ENCODE measurements at regions not wholly inside any gene's neighbourhood (a gene's known extent, or its start where the extent isn't known, plus 50 kb on each side); places are given as distances from the start of the nearest gene placed in this dataset.

- H3K4me3 Mint-ChIP-seq, result no peak overlapping the region
- no peaks in the 10 kb centered on the region for H3K4me1 Mint-ChIP-seq
- no peak for DNase-seq (ENCODE audit: low spot score in 2 of 2)
- no peaks in the 10 kb centered on the region for H3K36me3 Mint-ChIP-seq
- H3K9me3 Mint-ChIP-seq, result peaks cover 6% of the 10 kb centered on the region
- ATAC-seq, result no peak
- no peak overlapping the region for H3K27ac Mint-ChIP-seq
These were observed 190.9 kb upstream of the PITRM1 start for GRCh38 chr10:3363311-3364045.

GRCh38 chr10:3362394-3362793, 189.8 kb upstream of the PITRM1 start:
- Mint-ChIP-seq H3K36me3 (no peaks in the 10 kb centered on the region), H3K4me1 (no peaks in the 10 kb centered on the region), H3K9me3 (peaks cover 6% of the 10 kb centered on the region), H3K27ac (peak overlapping the region; percentile 40), H3K4me3 (no peak overlapping the region)
- ATAC-seq (peak; percentile 89), DNase-seq (ENCODE audit: low spot score in 2 of 2) (no peak)

- H3K4me1 Mint-ChIP-seq, result no peaks in the 10 kb centered on the region
- H3K9me3 Mint-ChIP-seq, result peaks cover 6% of the 10 kb centered on the region
- ATAC-seq, result no peak
These were observed 189.1 kb upstream of the PITRM1 start for GRCh38 chr10:3361640-3362039.

GRCh38 chr10:3357737-3358136, 185.2 kb upstream of the PITRM1 start:
- Mint-ChIP-seq H3K36me3 (no peaks in the 10 kb centered on the region), H3K4me3 (no peak overlapping the region), H3K4me1 (no peaks in the 10 kb centered on the region), H3K27ac (no peak overlapping the region), H3K9me3 (peaks cover 6% of the 10 kb centered on the region)
- ATAC-seq (no peak), DNase-seq (ENCODE audit: low spot score in 2 of 2) (no peak)

More at GRCh38 chr10:3361640-3362039, 189.1 kb upstream of the PITRM1 start:
- no peak for DNase-seq (ENCODE audit: low spot score in 2 of 2)
- Mint-ChIP-seq H3K27ac (no peak overlapping the region), H3K4me3 (no peak overlapping the region), H3K36me3 (no peaks in the 10 kb centered on the region)

- Mint-ChIP-seq H3K4me1 (peaks cover 6% of the 10 kb centered on the region), H3K4me3 (no peak overlapping the region), H3K9me3 (no peaks in the 10 kb centered on the region), H3K36me3 (no peaks in the 10 kb centered on the region), H3K27ac (no peak overlapping the region)
- no peak for DNase-seq (ENCODE audit: low spot score in 2 of 2)
- ATAC-seq, result no peak
These were observed 183.0 kb upstream of the PITRM1 start for GRCh38 chr10:3355536-3355935.

- Mint-ChIP-seq H3K36me3 (no peaks in the 10 kb centered on the region), H3K4me3 (no peak overlapping the region), H3K4me1 (peaks cover 6% of the 10 kb centered on the region), H3K27ac (no peak overlapping the region), H3K9me3 (no peaks in the 10 kb centered on the region)
- DNase-seq (ENCODE audit: low spot score in 2 of 2) (no peak), ATAC-seq (no peak)
These were observed 181.8 kb upstream of the PITRM1 start for GRCh38 chr10:3354174-3354900.

GRCh38 chr10:3353235-3353634, 180.7 kb upstream of the PITRM1 start:
- H3K9me3 Mint-ChIP-seq, result no peaks in the 10 kb centered on the region
- DNase-seq (ENCODE audit: low spot score in 2 of 2), result no peak
- H3K36me3 Mint-ChIP-seq, result no peaks in the 10 kb centered on the region
- no peak for ATAC-seq
- no peak overlapping the region for H3K4me3 Mint-ChIP-seq
- peaks cover 6% of the 10 kb centered on the region for H3K4me1 Mint-ChIP-seq
- no peak overlapping the region for H3K27ac Mint-ChIP-seq

- peaks cover 6% of the 10 kb centered on the region for H3K4me1 Mint-ChIP-seq
These were observed 178.2 kb upstream of the PITRM1 start for GRCh38 chr10:3350617-3351258.

GRCh38 chr10:3350205-3350604, 177.6 kb upstream of the PITRM1 start:
- H3K27ac Mint-ChIP-seq, result no peak overlapping the region

More at GRCh38 chr10:3350617-3351258, 178.2 kb upstream of the PITRM1 start:
- DNase-seq (ENCODE audit: low spot score in 2 of 2) (no peak), ATAC-seq (no peak)
- Mint-ChIP-seq H3K36me3 (no peaks in the 10 kb centered on the region), H3K4me3 (no peak overlapping the region), H3K27ac (no peak overlapping the region), H3K9me3 (no peaks in the 10 kb centered on the region)

GRCh38 chr10:3348564-3348963, 176.0 kb upstream of the PITRM1 start:
- Mint-ChIP-seq H3K4me3 (no peak overlapping the region), H3K9me3 (no peaks in the 10 kb centered on the region), H3K36me3 (no peaks in the 10 kb centered on the region), H3K4me1 (peaks cover 6% of the 10 kb centered on the region), H3K27ac (no peak overlapping the region)
- DNase-seq (ENCODE audit: low spot score in 2 of 2) (no peak), ATAC-seq (no peak)

More at GRCh38 chr10:3350205-3350604, 177.6 kb upstream of the PITRM1 start:
- no peaks in the 10 kb centered on the region for H3K9me3 Mint-ChIP-seq
- no peak overlapping the region for H3K4me3 Mint-ChIP-seq
- no peaks in the 10 kb centered on the region for H3K36me3 Mint-ChIP-seq
- peaks cover 6% of the 10 kb centered on the region for H3K4me1 Mint-ChIP-seq
- ATAC-seq (no peak), DNase-seq (ENCODE audit: low spot score in 2 of 2) (no peak)

- H3K4me1 Mint-ChIP-seq, result peaks cover 6% of the 10 kb centered on the region
- ATAC-seq (no peak), DNase-seq (ENCODE audit: low spot score in 2 of 2) (no peak)
- H3K4me3 Mint-ChIP-seq, result no peak overlapping the region
- no peaks in the 10 kb centered on the region for H3K9me3 Mint-ChIP-seq
- H3K36me3 Mint-ChIP-seq, result no peaks in the 10 kb centered on the region
- no peak overlapping the region for H3K27ac Mint-ChIP-seq
These were observed 175.0 kb upstream of the PITRM1 start for GRCh38 chr10:3347413-3348182.

- DNase-seq (ENCODE audit: low spot score in 2 of 2), result no peak
- Mint-ChIP-seq H3K4me1 (peaks cover 6% of the 10 kb centered on the region), H3K9me3 (no peaks in the 10 kb centered on the region), H3K36me3 (no peaks in the 10 kb centered on the region), H3K27ac (no peak overlapping the region), H3K4me3 (no peak overlapping the region)
- ATAC-seq, result no peak
These were observed 174.3 kb upstream of the PITRM1 start for GRCh38 chr10:3346851-3347250.

- Mint-ChIP-seq H3K4me3 (no peak overlapping the region), H3K9me3 (no peaks in the 10 kb centered on the region), H3K36me3 (no peaks in the 10 kb centered on the region), H3K27ac (no peak overlapping the region), H3K4me1 (peaks cover 6% of the 10 kb centered on the region)
- ATAC-seq (no peak), DNase-seq (ENCODE audit: low spot score in 2 of 2) (no peak)
These were observed 170.2 kb upstream of the PITRM1 start for GRCh38 chr10:3342771-3343170.

GRCh38 chr10:3340127-3340730, 167.6 kb upstream of the PITRM1 start:
- Mint-ChIP-seq H3K9me3 (no peaks in the 10 kb centered on the region), H3K4me3 (no peak overlapping the region), H3K4me1 (peaks cover 6% of the 10 kb centered on the region)

GRCh38 chr10:3339531-3339950, 167.0 kb upstream of the PITRM1 start:
- Mint-ChIP-seq H3K27ac (no peak overlapping the region), H3K4me3 (no peak overlapping the region), H3K4me1 (peaks cover 6% of the 10 kb centered on the region), H3K9me3 (no peaks in the 10 kb centered on the region), H3K36me3 (no peaks in the 10 kb centered on the region)
- DNase-seq (ENCODE audit: low spot score in 2 of 2) (no peak), ATAC-seq (peak; percentile 26)

More at GRCh38 chr10:3340127-3340730, 167.6 kb upstream of the PITRM1 start:
- no peaks in the 10 kb centered on the region for H3K36me3 Mint-ChIP-seq
- H3K27ac Mint-ChIP-seq, result no peak overlapping the region
- no peak for ATAC-seq
- DNase-seq (ENCODE audit: low spot score in 2 of 2), result no peak
